Frontal cortex (tissue), 3 donors: ENCODE measurements at regions not wholly inside any gene's neighbourhood (a gene's known extent, or its start where the extent isn't known, plus 50 kb on each side); places are given as distances from the start of the nearest gene placed in this dataset.

Experiments
- DNase-seq, 2 donors: peaks; one replicate each; pipeline ENCODE4 v3.0.0; 2012; ENCODE audit warnings: low spot score in 2 of 2
- FAIRE-seq: peaks from 2 replicates; lab custom pipeline; 2012; peaks lifted over from hg19 to GRCh38; lab: Jason Lieb, UNC
- donor health status: control.
- donor health status: control.
- donor health status: control.

GRCh38 chr4:110769578-110769977 is 146.7 kb upstream of the PITX2 start:
- no peak for FAIRE-seq
- no peak for DNase-seq

DNA sequence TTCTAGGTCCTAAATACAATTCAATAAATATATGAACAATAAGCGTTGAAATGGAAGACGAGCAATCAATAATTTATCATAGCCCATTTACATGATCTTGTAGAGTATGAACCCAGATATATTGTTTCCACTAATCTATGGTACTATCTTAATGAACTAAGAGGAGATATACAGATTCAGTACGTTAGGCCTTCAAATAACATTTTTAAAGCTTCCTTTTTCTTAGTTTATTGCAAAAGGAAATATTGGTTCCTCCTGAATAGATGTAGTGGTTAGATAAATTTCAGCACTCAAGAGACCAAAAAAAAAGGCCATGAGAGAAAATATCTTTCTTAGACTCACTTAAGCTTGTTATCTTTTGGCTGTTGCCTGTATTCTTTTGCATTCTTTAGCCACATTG is 147.5 kb upstream of the PITX2 start:
- DNase-seq, result no peak
- FAIRE-seq, result no peak

DNA sequence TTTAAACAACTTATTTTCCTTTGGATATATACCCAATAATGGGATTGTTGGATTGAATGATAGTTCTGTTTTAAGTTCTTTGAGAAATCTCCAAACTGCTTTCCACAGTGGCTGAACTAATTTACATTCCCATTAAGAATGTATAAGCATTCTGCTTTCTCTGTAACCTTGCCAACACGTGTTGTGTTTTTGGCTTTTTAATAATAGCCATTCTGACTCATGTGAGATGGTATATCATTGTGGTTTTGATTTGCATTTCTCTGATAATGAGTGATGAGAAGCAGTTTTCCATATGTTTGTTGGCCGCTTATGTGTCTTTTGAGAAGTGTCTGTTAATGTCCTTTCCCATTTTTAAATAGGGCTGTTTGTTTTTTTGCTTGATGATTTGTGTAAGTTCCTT is 155.6 kb upstream of the PITX2 start:
- no peak for DNase-seq
- no peak for FAIRE-seq

DNA sequence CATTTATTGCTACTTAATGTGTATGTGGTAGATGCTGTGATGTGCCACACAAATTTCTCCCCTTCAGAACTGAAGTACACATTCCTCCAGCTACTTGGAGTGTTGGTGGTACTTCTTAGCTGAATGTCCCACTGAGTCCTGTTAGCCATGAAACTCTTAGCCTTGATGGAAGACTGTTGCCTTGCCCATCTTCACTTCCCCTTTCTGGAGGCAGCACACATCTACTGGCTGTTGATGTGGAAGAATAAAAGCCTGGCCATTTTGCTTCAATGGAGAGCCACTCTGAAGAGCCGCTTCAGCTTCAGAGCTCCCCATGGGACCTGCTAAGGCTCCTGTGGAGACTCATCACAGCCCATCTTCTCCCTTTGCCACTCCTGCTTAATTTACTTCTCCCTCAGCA is 157.7 kb upstream of the PITX2 start:
- no peak for DNase-seq
- FAIRE-seq, result no peak

DNA sequence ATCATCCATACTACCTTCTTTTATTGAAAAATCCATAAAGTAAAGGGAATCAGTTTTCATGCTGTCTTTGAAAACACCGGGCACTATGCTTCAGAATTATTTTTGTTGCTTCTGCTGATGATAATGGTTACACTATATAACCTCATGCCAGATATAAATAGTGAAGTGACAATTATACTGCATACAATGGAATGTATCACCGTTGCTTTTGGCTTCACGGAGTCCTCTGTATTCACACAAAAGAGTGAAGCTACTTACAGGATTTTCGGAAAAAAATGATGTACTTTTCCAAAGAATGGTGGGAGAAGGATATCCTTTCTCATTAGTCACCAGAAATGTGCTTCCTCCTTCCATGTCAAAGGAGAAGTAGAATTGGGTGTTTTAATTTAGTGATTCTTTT is 159.1 kb upstream of the PITX2 start:
- no peak for FAIRE-seq
- DNase-seq, result no peak

DNA sequence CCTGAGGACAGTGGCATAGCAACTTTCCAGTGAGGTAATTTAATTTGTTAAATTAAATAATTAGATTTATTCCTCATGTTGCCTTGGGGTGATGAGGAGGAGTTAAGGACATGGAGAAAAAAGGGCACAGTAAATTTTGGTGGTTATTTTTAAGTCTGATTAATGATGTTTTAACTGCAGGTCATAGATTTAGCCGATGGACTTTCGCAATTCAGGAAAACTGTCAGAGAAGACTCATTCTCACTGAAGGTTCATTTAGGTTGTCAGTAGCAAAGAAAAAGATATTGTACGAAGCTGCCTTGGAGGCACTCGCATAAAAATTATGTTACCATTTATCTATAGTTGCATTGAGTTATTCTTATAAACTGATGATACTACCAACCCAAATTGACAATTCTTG is 164.2 kb upstream of the PITX2 start:
- FAIRE-seq (no peak), DNase-seq (no peak)

- DNase-seq, result no peak
- no peak for FAIRE-seq
These were observed 164.8 kb upstream of the PITX2 start for GRCh38 chr4:110787707-110788106.

DNA sequence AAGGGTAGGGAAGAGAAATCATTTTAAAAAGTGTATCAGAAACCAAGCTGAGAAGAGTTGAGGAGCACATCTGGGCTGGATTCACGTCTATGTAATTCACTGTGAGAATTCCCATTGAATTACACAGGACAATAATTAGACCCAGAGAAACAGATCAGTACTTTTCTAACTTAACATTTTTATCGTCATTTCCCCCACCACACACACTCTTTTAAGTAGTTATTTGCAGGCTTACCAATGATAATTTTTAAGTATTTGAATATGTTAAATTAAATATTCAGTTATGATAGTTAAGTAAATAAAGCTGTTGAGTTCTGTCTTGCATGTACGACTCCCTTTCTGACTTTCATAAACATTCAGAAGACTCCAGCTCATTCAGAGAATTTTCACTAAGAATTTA is 165.4 kb upstream of the PITX2 start:
- FAIRE-seq (no peak), DNase-seq (no peak)

- FAIRE-seq (no peak), DNase-seq (no peak)
These were observed 169.2 kb upstream of the PITX2 start for GRCh38 chr4:110792036-110792435.

DNA sequence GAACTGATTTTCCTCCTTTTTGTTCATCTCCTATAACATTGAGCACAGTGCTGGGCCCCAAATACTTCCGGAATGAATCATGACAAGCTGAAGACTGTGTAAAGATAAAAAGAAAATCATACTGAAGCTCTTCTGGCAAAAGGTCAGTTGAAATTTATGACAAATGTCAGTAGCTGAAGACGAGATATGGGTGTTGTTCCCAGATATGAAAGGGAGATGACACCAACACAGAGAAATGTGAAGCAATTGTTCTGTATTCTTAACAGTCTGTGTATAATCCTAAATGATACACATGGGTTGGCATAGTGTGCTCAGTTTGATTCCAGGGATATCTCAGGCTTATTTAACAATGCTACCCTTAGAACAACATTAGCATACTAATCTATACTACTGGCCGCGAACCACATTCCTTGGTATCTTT is 170.5 kb upstream of the PITX2 start:
- FAIRE-seq (no peak), DNase-seq (no peak)

DNA sequence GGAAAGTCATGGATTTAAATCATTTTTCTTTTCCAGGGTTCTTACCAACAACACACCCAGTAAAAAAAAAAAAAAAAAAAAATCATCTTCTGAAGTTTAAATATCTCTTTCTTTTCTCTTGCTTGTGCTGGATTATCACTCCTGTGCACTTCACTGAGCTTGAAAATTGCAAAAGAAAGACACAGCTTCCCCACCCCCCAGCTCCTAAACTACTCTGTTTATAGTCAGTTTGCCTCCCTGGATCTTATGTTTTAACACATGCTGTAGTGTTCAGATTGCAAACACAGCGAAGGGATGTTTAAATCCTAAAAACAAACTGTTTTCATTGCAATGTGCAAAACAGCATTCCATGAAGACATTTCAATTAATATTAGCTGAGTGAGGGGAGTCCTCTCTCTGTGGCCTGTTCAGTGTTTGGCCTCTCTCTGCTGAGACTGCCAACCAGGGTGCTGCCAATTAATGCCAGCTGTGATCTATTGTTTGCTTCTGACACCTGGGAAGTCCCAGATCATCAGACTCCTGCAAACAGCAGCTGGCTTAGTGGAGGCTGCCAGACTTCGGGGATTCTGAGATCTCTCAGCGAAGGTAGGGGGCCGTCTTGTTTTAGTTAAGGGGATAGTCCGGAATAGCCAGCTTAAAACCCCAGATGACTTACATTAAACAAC is 171.1 kb upstream of the PITX2 start:
- FAIRE-seq (no peak), DNase-seq (no peak)

DNA sequence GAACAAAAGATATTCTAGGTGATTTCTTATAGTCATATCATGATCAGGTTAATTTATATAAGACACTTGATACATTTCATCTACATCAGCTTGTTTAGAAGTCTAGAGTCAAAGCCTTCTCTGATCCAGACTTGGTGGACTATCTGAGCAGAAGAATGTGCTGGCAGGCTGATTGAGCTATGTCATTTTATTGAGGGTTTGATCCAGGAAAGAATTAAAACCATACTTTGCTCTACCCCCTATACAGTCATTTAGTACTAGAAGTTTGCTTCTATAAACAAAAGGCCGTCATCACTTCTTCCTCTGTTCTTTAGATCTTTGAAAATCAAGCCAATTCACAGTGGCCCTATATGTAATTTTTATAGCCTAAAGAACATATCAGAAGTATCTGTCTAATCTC is 173.1 kb upstream of the PITX2 start:
- no peak for FAIRE-seq
- no peak for DNase-seq

DNA sequence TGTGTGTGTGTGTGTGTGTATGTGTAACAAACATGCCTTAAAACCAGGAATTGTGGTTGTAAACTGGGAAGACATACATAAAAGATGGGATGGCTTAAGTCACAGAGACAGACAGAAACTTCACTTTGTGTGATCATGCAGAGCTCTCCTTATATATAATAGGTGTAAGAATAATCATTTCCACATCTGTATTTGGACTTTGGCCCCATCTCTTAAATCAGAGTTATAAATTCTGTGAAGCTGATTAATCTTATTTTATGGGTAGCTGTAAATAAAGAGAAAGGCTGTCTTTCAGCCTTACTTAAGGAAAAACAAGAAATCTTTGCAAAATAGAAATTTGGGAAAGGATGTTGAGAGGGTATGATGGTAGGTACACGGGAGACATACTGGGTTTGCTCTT is 174.6 kb upstream of the PITX2 start:
- no peak for DNase-seq
- no peak for FAIRE-seq

DNA sequence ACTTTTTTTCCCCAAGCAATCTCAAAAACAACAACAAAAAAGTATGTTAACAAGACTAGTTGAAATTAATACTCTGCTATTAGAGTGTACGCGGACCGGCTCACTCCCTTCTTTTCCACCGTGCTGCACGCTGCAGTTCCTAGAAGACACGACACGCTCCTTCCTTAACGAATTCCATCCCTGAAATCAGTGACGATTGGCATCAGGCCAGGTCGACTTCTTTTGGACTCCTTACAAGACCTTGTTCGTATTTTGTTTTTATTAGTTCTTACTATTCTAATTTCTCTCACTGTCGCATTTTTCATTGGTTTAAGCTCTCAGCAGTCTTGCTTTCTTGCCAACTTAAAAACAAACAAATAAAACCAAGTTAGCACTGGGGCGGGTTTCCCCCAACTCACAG is 175.8 kb upstream of the PITX2 start:
- no peak for DNase-seq
- FAIRE-seq, result no peak

DNA sequence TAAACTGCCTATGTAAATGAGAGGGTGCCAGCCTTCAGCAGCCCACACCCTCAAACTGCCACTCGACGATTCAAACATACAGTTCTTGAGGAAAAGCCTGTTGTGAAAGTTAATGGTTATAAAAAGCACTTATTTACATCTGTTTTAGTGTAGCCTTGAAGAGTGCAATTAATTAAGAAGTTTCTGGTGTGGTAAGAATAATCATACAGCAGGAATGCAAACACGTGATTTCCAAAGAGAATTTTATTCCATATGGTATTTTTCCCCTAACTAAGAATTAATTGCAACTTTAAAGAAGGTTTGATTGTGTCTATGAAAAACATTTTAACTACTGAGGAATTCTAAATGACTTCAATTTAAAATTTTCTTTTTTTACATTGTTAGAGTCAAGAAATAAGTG is 176.3 kb upstream of the PITX2 start:
- FAIRE-seq, result no peak
- no peak for DNase-seq

- no peak for FAIRE-seq
- no peak for DNase-seq
These were observed 178.7 kb upstream of the PITX2 start for GRCh38 chr4:110801591-110801990.

GRCh38 chr4:110808351-110808878 is 185.5 kb upstream of the PITX2 start:
- DNase-seq, result no peak
- no peak for FAIRE-seq

- FAIRE-seq, result no peak
- no peak for DNase-seq
These were observed 193.1 kb upstream of the PITX2 start for GRCh38 chr4:110815950-110816349.

DNA sequence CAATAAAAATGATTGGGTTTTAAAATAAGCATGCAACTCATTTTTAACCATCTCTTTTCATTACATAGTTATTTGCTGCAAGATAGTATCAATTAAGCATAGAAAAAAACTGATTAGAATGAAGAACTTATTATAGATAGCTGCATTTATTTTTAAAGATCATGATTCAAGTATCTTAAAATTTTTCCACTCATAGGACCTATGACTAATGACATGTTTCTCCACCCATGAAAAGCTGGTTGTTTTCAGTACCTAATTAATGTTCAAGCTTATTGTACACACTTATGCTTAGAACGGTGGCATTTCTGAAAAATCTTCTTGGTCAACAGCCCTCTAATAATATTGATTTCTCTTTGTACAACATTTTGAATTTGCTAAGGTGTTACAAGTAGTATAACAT is 193.5 kb upstream of the PITX2 start:
- no peak for DNase-seq
- FAIRE-seq, result no peak

DNA sequence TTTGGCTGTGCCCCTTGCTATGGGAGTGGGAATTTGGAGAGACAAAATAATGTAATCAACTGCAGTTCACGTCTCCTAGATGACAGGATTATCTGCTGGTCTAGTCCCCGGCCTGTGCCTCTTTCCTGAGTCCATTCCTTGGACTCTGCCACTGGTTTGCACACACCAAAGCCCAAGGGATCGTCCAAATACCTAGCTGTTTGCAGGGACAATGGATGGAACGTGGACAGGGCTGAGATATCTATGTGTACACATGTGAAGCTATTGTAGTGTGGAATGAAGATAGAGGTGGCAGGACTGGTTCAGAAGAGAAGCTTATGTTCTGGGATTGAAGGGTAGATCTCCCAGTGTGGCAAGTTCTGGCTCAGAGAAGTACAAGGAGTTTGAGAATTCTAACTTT is 198.3 kb upstream of the PITX2 start:
- DNase-seq (no peak), FAIRE-seq (no peak)

- no peak for FAIRE-seq
- no peak for DNase-seq
These were observed 200.4 kb upstream of the PITX2 start for GRCh38 chr4:110823251-110823650.

- FAIRE-seq (no peak), DNase-seq (no peak)
These were observed 201.5 kb upstream of the PITX2 start for GRCh38 chr4:110824344-110824743.
